Panc1 (cell line): ENCODE measurements at regions not wholly inside any gene's neighbourhood (a gene's known extent, or its start where the extent isn't known, plus 50 kb on each side); places are given as distances from the start of the nearest gene placed in this dataset.

Experiments used
- ATAC-seq: fragments of 200-7000 bp; cut with Tn5 transposase; 2 replicates; pipeline ENCODE4 v1.9.1; 2020; ENCODE audit warnings: mild to moderate bottlenecking, moderate library complexity
- BruUV-seq: library from RNA; stranded (reverse); fragments of 400-500 nt; replicated peaks from 2 replicates; lab custom pipeline; 2021; lab: Mats Ljungman, UMichigan
- CTCF ChIA-PET: fragments of 300-600 bp; sonication (Branson Sonifier 250); formaldehyde crosslinking; loops from one replicate; lab custom pipeline; 2022; ENCODE audit warnings: antibody characterized with exemption; lab: Charles Lee
- POLR2A ChIA-PET: fragments of 300-600 bp; sonication (Branson Sonifier 250); formaldehyde crosslinking; loops from one replicate; lab custom pipeline; 2022; ENCODE audit warnings: antibody characterized with exemption; lab: Charles Lee
- DNase-seq: peaks from one replicate; pipeline ENCODE4 v3.0.0-alpha.2; 2010; ENCODE audit warnings: low read depth, low spot score
- H3K27ac ChIP-seq: 2 replicates; pipeline ENCODE4 v1.5.1; 2011; ENCODE audit warnings: mild to moderate bottlenecking, low read length, inconsistent platforms
- H3K27me3 ChIP-seq: fragments of 200-500 bp; sonication (Bioruptor generic); 2 replicates; pipeline ENCODE4 v1.6.0; 2014; ENCODE audit warnings: low read length, inconsistent platforms; ENCODE audit not compliant: control insufficient read depth, insufficient read depth
- H3K36me3 ChIP-seq: fragments of 200-500 bp; sonication (Bioruptor generic); 2 replicates; pipeline ENCODE4 v1.5.1; 2014; ENCODE audit warnings: inconsistent platforms, mild to moderate bottlenecking, low read length, moderate library complexity; ENCODE audit not compliant: control insufficient read depth, insufficient read depth
- H3K4me1 ChIP-seq: 2 replicates; pipeline ENCODE4 v1.5.1; 2011; ENCODE audit warnings: inconsistent platforms, mild to moderate bottlenecking, low read length, moderate library complexity; ENCODE audit not compliant: control insufficient read depth, insufficient read depth
- H3K4me3 ChIP-seq, 2 experiments: 2 replicates each; pipeline ENCODE4 v1.5.1; 2011 to 2012; ENCODE audit warnings: low read depth in 2 of 2, low read length in 2 of 2, mild to moderate bottlenecking in 2 of 2, inconsistent platforms in 1 of 2, moderate library complexity in 1 of 2
- H3K9me3 ChIP-seq: fragments of 200-500 bp; sonication (Bioruptor generic); 2 replicates; pipeline ENCODE4 v1.5.1; 2014; ENCODE audit warnings: low read depth, mild to moderate bottlenecking, inconsistent platforms, low read length, moderate library complexity; ENCODE audit not compliant: control insufficient read depth, insufficient read depth
- CTCF ChIP-seq: fragments of 450-650 bp; IDR thresholded peaks from 2 replicates; pipeline ENCODE4 v1.5.1; 2017; ENCODE audit warnings: mild to moderate bottlenecking
- POLR2AphosphoS5 ChIP-seq: IDR thresholded peaks from 2 replicates; pipeline ENCODE4 v1.6.1; 2012; ENCODE audit warnings: mild to moderate bottlenecking, low read depth, low read length, moderate library complexity
- REST ChIP-seq, 2 experiments: IDR thresholded peaks; 2 replicates each; pipeline ENCODE4 v1.6.1; 2011 to 2012; ENCODE audit warnings: low read depth in 2 of 2, control low read depth in 1 of 2, low read length in 1 of 2, mild to moderate bottlenecking in 1 of 2, moderate library complexity in 1 of 2; ENCODE audit not compliant: insufficient read depth in 1 of 2
- SIN3A ChIP-seq: IDR thresholded peaks from 2 replicates; pipeline ENCODE4 v1.6.1; 2012; ENCODE audit warnings: low read depth, mild to moderate bottlenecking, low read length, moderate library complexity, borderline replicate concordance; ENCODE audit not compliant: insufficient read depth
- TCF7L2 ChIP-seq: IDR thresholded peaks from 2 replicates; pipeline ENCODE4 v1.6.1; 2011; ENCODE audit warnings: mild to moderate bottlenecking, low read depth, low read length, inconsistent platforms
- in situ Hi-C: cut with HindIII; loops from 2 replicates; pipeline ENCODE4 v1.10.0; 2016; ENCODE audit warnings: low sequenced_read_pairs, low pct_unique_long_range_greater_than_20kb
- intact Hi-C: fragments of 100-400 bp; cut with micrococcal nuclease; formaldehyde crosslinking; loops from one replicate; pipeline ENCODE4 v1.10.0; 2022; ENCODE audit not compliant: unreplicated experiment

GRCh38 chr5:158407824-158408195 is 548.9 kb upstream of the CLINT1 start:
- no peak overlapping the region for H3K4me3 ChIP-seq
- H3K9me3 ChIP-seq, result no peaks in the 10 kb centered on the region
- no peaks in the 10 kb centered on the region for H3K36me3 ChIP-seq
- no peak for TF ChIP-seq REST (IDR thresholded peaks at IDR 0.05; ENCODE audit: insufficient read depth in 1 of 2, low read depth in 2 of 2, low read length in 1 of 2)
- TF ChIP-seq TCF7L2, result no peak
- no peak for TF ChIP-seq POLR2AphosphoS5
- TF ChIP-seq CTCF, result no peak
- no peak for TF ChIP-seq SIN3A
- in situ Hi-C loops, result no loop called here
- DNase-seq (no peak), ATAC-seq (no peak)
- H3K27ac ChIP-seq, result no peak overlapping the region
- CTCF ChIA-PET, result no interaction called here
- H3K4me1 ChIP-seq, result no peaks in the 10 kb centered on the region
- intact Hi-C loops, result no loop called here
- no peaks in the 10 kb centered on the region for H3K27me3 ChIP-seq
- POLR2A ChIA-PET, result interaction anchor here (0.6 kb wide), 1 partner anchor 788 kb away, joined by 7 read pairs; no protein-coding TSS in a partner anchor
- no TSS peak for BruUV-seq

GRCh38 chr5:158406884-158407823 is 548.2 kb upstream of the CLINT1 start:
- in situ Hi-C loops (no loop called here), intact Hi-C loops (no loop called here)
- ATAC-seq, result no peak
- POLR2A ChIA-PET, result interaction anchor here (0.6 kb wide), 1 partner anchor 789 kb away, joined by 7 read pairs; no protein-coding TSS in a partner anchor
- Histone ChIP-seq H3K27ac (no peak overlapping the region), H3K9me3 (no peaks in the 10 kb centered on the region), H3K4me1 (no peaks in the 10 kb centered on the region), H3K4me3 (no peak overlapping the region), H3K27me3 (no peaks in the 10 kb centered on the region), H3K36me3 (no peaks in the 10 kb centered on the region)
- no peak for TF ChIP-seq TCF7L2
- TF ChIP-seq POLR2AphosphoS5, result no peak
- no peak for TF ChIP-seq REST (IDR thresholded peaks at IDR 0.05; ENCODE audit: insufficient read depth in 1 of 2, low read depth in 2 of 2, low read length in 1 of 2)
- no peak for TF ChIP-seq SIN3A
- no peak for TF ChIP-seq CTCF
- no peak for DNase-seq
- CTCF ChIA-PET, result no interaction called here
- BruUV-seq, result no TSS peak
